Sigmoid colon (tissue), 6 donors: ENCODE measurements at regions not wholly inside any gene's neighbourhood (a gene's known extent, or its start where the extent isn't known, plus 50 kb on each side); places are given as distances from the start of the nearest gene placed in this dataset.
"Not testable (repeated sequence)": the region's sequence is repeated elsewhere in the genome, so short reads cannot be mapped to it uniquely, and the experiment has no call there.

Experiments used
- DNase-seq: peaks from one replicate; pipeline ENCODE4 v3.0.0-alpha.2; 2019
- H3K27ac ChIP-seq, 4 donors: fragments of 200-600 bp; sonication (generic); one replicate each; pipeline ENCODE4 v1.5.1; 2016 to 2019; ENCODE audit warnings: mild to moderate bottlenecking in 1 of 4
- H3K27me3 ChIP-seq, 3 donors: fragments of 200-600 bp; sonication (generic); one replicate each; pipeline ENCODE4 v1.5.1; 2019; ENCODE audit warnings: mild to moderate bottlenecking in 1 of 3
- H3K36me3 ChIP-seq, 4 donors: fragments of 200-600 bp; sonication (generic); one replicate each; pipeline ENCODE4 v1.5.1; 2016 to 2019
- H3K4me1 ChIP-seq, 4 donors: fragments of 200-600 bp; sonication (generic); one replicate each; pipeline ENCODE4 v1.5.1; 2017 to 2019
- H3K4me3 ChIP-seq, 4 donors: fragments of 200-600 bp; sonication (generic); one replicate each; pipeline ENCODE4 v1.5.1; 2017 to 2019; ENCODE audit warnings: mild to moderate bottlenecking in 2 of 4, moderate library complexity in 1 of 4
- H3K9me3 ChIP-seq, 4 donors: fragments of 200-600 bp in 3 of 4; sonication (generic) in 3 of 4; one replicate each; pipeline versions ENCODE4 v1.5.1 to v1.6.1; 2013 to 2019
- CTCF ChIP-seq, 4 experiments: fragments of 450-650 bp in 3 of 4; fragments of 200-600 bp in 1 of 4; IDR thresholded peaks; one replicate each; pipeline ENCODE4 v1.5.1; 2016 to 2019; ENCODE audit warnings: antibody characterized with exemption in 4 of 4, mild to moderate bottlenecking in 3 of 4, moderate library complexity in 2 of 4
- EP300 ChIP-seq, 4 donors: sonication (generic); formaldehyde crosslinking; IDR thresholded peaks; one replicate each; pipeline ENCODE4 v1.6.1; 2017; ENCODE audit warnings: antibody characterized with exemption in 4 of 4
- POLR2A ChIP-seq, 2 donors: fragments of 450-650 bp; IDR thresholded peaks; one replicate each; pipeline ENCODE4 v1.6.1; 2016; ENCODE audit warnings: antibody characterized with exemption in 2 of 2, mild to moderate bottlenecking in 2 of 2, moderate library complexity in 2 of 2
- POLR2AphosphoS5 ChIP-seq, 4 donors: sonication (generic); formaldehyde crosslinking; IDR thresholded peaks; one replicate each; pipeline ENCODE4 v1.6.1; 2017; ENCODE audit warnings: antibody characterized with exemption in 4 of 4
- WGBS, 2 donors: extraction: QIAGEN DNeasy Blood & Tissue Kit; methylation state at CpG; one replicate each; pipeline ENCODE4 v1.1.7; 2013; 5-methylcytosine and 5-hydroxymethylcytosine counted together
- intact Hi-C: fragments of 100-400 bp; cut with DNase I; formaldehyde crosslinking; loops from one replicate; pipeline ENCODE4 v1.15.1; 2023
- donor health status: healthy with polysubstance abuse.
- donor health status: healthy.

GRCh38 chr2:139556789-139557188 lies 776.6 kb upstream of the NXPH2 start:
- intact Hi-C loops = no loop called here
- Histone ChIP-seq H3K4me1 (no peaks in the 10 kb centered on the region), H3K27me3 (no peaks in the 10 kb centered on the region), H3K4me3 (no peak overlapping the region), H3K36me3 (no peaks in the 10 kb centered on the region), H3K9me3 (no peaks in the 10 kb centered on the region), H3K27ac (no peak overlapping the region)
- 81 to 84% methylated on average over 5 of the region's 5 CpGs for WGBS, 2 donors
- TF ChIP-seq CTCF (IDR thresholded peaks at IDR 0.05) (no peak), POLR2A (IDR thresholded peaks at IDR 0.05) (no peak), EP300 (IDR thresholded peaks at IDR 0.05) (no peak), POLR2AphosphoS5 (IDR thresholded peaks at IDR 0.05) (no peak)
- no peak for DNase-seq

GRCh38 chr2:139550873-139551272 lies 770.7 kb upstream of the NXPH2 start:
- Histone ChIP-seq H3K4me3 (no peak overlapping the region), H3K36me3 (no peaks in the 10 kb centered on the region), H3K27me3 (no peaks in the 10 kb centered on the region), H3K27ac (no peak overlapping the region), H3K9me3 (no peaks in the 10 kb centered on the region), H3K4me1 (no peaks in the 10 kb centered on the region)
- intact Hi-C loops = no loop called here
- no peak for TF ChIP-seq POLR2A (IDR thresholded peaks at IDR 0.05)
- TF ChIP-seq CTCF (IDR thresholded peaks at IDR 0.05) = no peak
- no peak for DNase-seq

- DNase-seq = no peak
- H3K27ac ChIP-seq = no peak overlapping the region
- no peaks in the 10 kb centered on the region for H3K4me1 ChIP-seq
- WGBS, 2 donors = 0 to 34% methylated on average over 1 of the region's 1 CpG
- no peaks in the 10 kb centered on the region for H3K27me3 ChIP-seq
- no peaks in the 10 kb centered on the region for H3K9me3 ChIP-seq
- no peaks in the 10 kb centered on the region for H3K36me3 ChIP-seq
- H3K4me3 ChIP-seq = no peak overlapping the region
- TF ChIP-seq CTCF (IDR thresholded peaks at IDR 0.05) = no peak
- no peak for TF ChIP-seq EP300 (IDR thresholded peaks at IDR 0.05)
- TF ChIP-seq POLR2A (IDR thresholded peaks at IDR 0.05) = no peak
- TF ChIP-seq POLR2AphosphoS5 (IDR thresholded peaks at IDR 0.05) = no peak
- intact Hi-C loops = no loop called here
Measured at GRCh38 chr2:139550341-139550740, 770.2 kb upstream of the NXPH2 start.

- WGBS, 2 donors = 74 to 81% methylated on average over 3 of the region's 3 CpGs
- H3K4me3 ChIP-seq = no peak overlapping the region
- H3K9me3 ChIP-seq = no peaks in the 10 kb centered on the region
- H3K27me3 ChIP-seq = no peaks in the 10 kb centered on the region
- DNase-seq = no peak
- intact Hi-C loops = no loop called here
- no peak overlapping the region for H3K27ac ChIP-seq
- H3K36me3 ChIP-seq = no peaks in the 10 kb centered on the region
- H3K4me1 ChIP-seq = no peaks in the 10 kb centered on the region
- TF ChIP-seq POLR2A (IDR thresholded peaks at IDR 0.05) (no peak), POLR2AphosphoS5 (IDR thresholded peaks at IDR 0.05) (no peak), EP300 (IDR thresholded peaks at IDR 0.05) (no peak), CTCF (IDR thresholded peaks at IDR 0.05) (no peak)
Measured at GRCh38 chr2:139544186-139544851, 764.1 kb upstream of the NXPH2 start.

GRCh38 chr2:139538332-139539020 lies 758.3 kb upstream of the NXPH2 start:
- not testable (repeated sequence) for H3K4me1 ChIP-seq
- WGBS, 2 donors = 92 to 96% methylated on average over 21 of the region's 21 CpGs

More at GRCh38 chr2:139538332-139539020, 758.3 kb upstream of the NXPH2 start:
- intact Hi-C loops, DNase-seq, H3K9me3 ChIP-seq, H3K36me3 ChIP-seq, H3K27me3 ChIP-seq, H3K4me3 ChIP-seq, H3K27ac ChIP-seq: not testable (repeated sequence)
